HG02571 (cell line): ENCODE measurements at regions not wholly inside any gene's neighbourhood (a gene's known extent, or its start where the extent isn't known, plus 50 kb on each side); places are given as distances from the start of the nearest gene placed in this dataset.

Experiments
- ATAC-seq: cut with Tn5 transposase; IDR thresholded peaks from one replicate; pipeline ENCODE4 v1.9.1; 2021; ENCODE audit warnings: mild to moderate bottlenecking, moderate library complexity; ENCODE audit not compliant: unreplicated experiment

- ATAC-seq = no peak
Observed at GRCh38 chr5:5014586-5015235, 125.4 kb upstream of the ADAMTS16 start.

- ATAC-seq = no peak
Observed at GRCh38 chr5:5017827-5018577, 122.1 kb upstream of the ADAMTS16 start.

- ATAC-seq = no peak
Observed at GRCh38 chr5:5018578-5018970, 121.6 kb upstream of the ADAMTS16 start.

- no peak for ATAC-seq
Observed at GRCh38 chr5:5021436-5021835, 118.7 kb upstream of the ADAMTS16 start.

GRCh38 chr5:5025098-5025773, 114.9 kb upstream of the ADAMTS16 start:
- no peak for ATAC-seq

- no peak for ATAC-seq
Observed at GRCh38 chr5:5025774-5026408, 114.2 kb upstream of the ADAMTS16 start.

GRCh38 chr5:5026409-5026785, 113.7 kb upstream of the ADAMTS16 start:
- no peak for ATAC-seq

- no peak for ATAC-seq
Observed at GRCh38 chr5:5031665-5032064, 108.5 kb upstream of the ADAMTS16 start.

GRCh38 chr5:5037674-5038073, 102.5 kb upstream of the ADAMTS16 start:
- ATAC-seq = no peak

- no peak for ATAC-seq
Observed at GRCh38 chr5:5039918-5040317, 100.2 kb upstream of the ADAMTS16 start.

- no peak for ATAC-seq
Observed at GRCh38 chr5:5040712-5041111, 99.4 kb upstream of the ADAMTS16 start.

- ATAC-seq = no peak
Observed at GRCh38 chr5:5042806-5043205, 97.3 kb upstream of the ADAMTS16 start.

- no peak for ATAC-seq
Observed at GRCh38 chr5:5043346-5043745, 96.8 kb upstream of the ADAMTS16 start.

GRCh38 chr5:5044247-5044840, 95.8 kb upstream of the ADAMTS16 start:
- ATAC-seq = no peak

GRCh38 chr5:5046680-5047502, 93.2 kb upstream of the ADAMTS16 start:
- peak; percentile 92 for ATAC-seq

- no peak for ATAC-seq
Observed at GRCh38 chr5:5050801-5051200, 89.3 kb upstream of the ADAMTS16 start.

- ATAC-seq = no peak
Observed at GRCh38 chr5:5055712-5056111, 84.4 kb upstream of the ADAMTS16 start.

GRCh38 chr5:5061836-5062235, 78.3 kb upstream of the ADAMTS16 start:
- no peak for ATAC-seq

- no peak for ATAC-seq
Observed at GRCh38 chr5:5062525-5063302, 77.4 kb upstream of the ADAMTS16 start.

- peak; percentile 47 for ATAC-seq
Observed at GRCh38 chr5:5063533-5063953, 76.6 kb upstream of the ADAMTS16 start.
